WERI-Rb-1 (cell line): ENCODE measurements at regions not wholly inside any gene's neighbourhood (a gene's known extent, or its start where the extent isn't known, plus 50 kb on each side); places are given as distances from the start of the nearest gene placed in this dataset.

Experiments used
- DNase-seq: peaks from one replicate; pipeline ENCODE4 v3.0.0-alpha.2; 2020
- H3K27ac ChIP-seq: fragments of 250-450 bp; sonication (Bioruptor Pico); 2 replicates; pipeline ENCODE4 v1.5.1; 2020; ENCODE audit warnings: mild to moderate bottlenecking, moderate library complexity
- H3K27me3 ChIP-seq: fragments of 250-450 bp; sonication (Bioruptor Pico); 2 replicates; pipeline ENCODE4 v1.5.1; 2021; ENCODE audit warnings: mild to moderate bottlenecking, low read depth, moderate library complexity; ENCODE audit not compliant: insufficient read depth, severe bottlenecking
- H3K36me3 ChIP-seq: fragments of 250-450 bp; sonication (Bioruptor Pico); 2 replicates; pipeline ENCODE4 v1.5.1; 2020; ENCODE audit warnings: mild to moderate bottlenecking, moderate library complexity
- H3K4me3 ChIP-seq: 2 replicates; pipeline ENCODE4 v1.5.1; 2011; ENCODE audit warnings: low read depth, mild to moderate bottlenecking, control low read depth, low read length
- H3K9me3 ChIP-seq: fragments of 250-450 bp; sonication (Bioruptor Pico); 2 replicates; pipeline ENCODE4 v1.5.1; 2021; ENCODE audit warnings: mild to moderate bottlenecking, moderate library complexity; ENCODE audit not compliant: severe bottlenecking
- CTCF ChIP-seq: IDR thresholded peaks from 2 replicates; pipeline ENCODE4 v1.5.1; 2011; ENCODE audit warnings: low read depth, mild to moderate bottlenecking, control low read depth, inconsistent platforms, low read length

- TF ChIP-seq CTCF: no peak
- H3K27ac ChIP-seq: no peak overlapping the region
Measured at GRCh38 chr3:31164381-31164780, 269.9 kb upstream of the GADL1 start.

DNA sequence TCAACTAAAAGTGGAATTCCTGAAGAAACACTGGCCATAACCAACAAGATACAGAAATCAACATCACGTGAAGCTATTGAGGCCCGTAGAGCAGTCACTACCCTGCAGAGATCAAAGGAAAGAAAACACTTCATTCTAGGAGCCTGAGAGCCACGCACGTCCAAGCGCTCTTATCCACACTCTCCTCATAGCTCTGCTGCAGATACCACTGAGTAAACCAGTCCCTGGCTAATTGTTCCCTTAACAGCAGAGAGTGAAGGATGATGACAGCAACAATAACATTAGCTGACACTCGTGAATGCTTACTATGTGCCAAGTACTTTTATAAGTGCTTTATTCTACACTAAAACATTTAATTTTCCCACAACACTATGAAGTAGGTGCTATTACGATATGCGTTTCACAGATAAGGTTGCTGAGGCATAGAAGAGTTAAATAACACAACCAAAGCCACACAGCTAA, 271.0 kb upstream of the GADL1 start:
- no peak overlapping the region for H3K4me3 ChIP-seq
- no peak for DNase-seq
- no peak overlapping the region for H3K27ac ChIP-seq
- no peaks in the 10 kb centered on the region for H3K9me3 ChIP-seq
- no peaks in the 10 kb centered on the region for H3K36me3 ChIP-seq
- no peak for TF ChIP-seq CTCF
- H3K27me3 ChIP-seq: no peaks in the 10 kb centered on the region

More at GRCh38 chr3:31164381-31164780, 269.9 kb upstream of the GADL1 start:
- no peaks in the 10 kb centered on the region for H3K36me3 ChIP-seq
- no peaks in the 10 kb centered on the region for H3K27me3 ChIP-seq
- no peak overlapping the region for H3K4me3 ChIP-seq
- DNase-seq: no peak
- no peaks in the 10 kb centered on the region for H3K9me3 ChIP-seq

DNA sequence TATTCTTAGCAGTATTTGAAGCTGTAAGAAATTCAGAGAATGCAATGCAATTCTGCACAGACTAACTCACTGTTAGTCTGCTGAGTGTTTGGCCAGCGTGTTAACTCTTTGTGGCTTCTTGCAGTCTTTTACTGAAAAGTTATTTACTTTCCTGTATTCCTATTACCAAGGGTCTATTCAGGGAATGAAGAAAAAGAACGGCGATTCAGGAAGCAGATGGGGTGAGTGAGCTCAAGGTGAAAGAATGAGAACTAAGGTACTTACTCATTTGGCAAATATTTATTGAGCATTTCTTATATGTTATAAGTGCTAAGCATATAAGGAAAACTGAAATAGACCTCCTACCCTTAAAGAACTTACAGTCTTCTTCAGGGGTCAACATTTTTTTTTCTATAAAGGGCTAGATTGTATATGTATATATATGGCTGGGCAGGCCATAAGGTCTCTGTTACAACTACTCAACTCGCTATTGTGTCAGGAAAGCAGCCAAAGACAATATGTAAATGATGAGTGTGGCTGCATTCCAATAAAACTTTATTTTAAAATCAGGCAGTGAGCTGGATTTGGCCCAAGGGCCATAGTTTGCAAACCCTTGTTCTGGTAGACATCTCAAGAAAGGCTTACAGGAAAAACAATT, 271.9 kb upstream of the GADL1 start:
- Histone ChIP-seq H3K36me3 (no peaks in the 10 kb centered on the region), H3K27me3 (no peaks in the 10 kb centered on the region), H3K9me3 (no peaks in the 10 kb centered on the region), H3K27ac (no peak overlapping the region), H3K4me3 (no peak overlapping the region)
- DNase-seq: no peak
- no peak for TF ChIP-seq CTCF

DNA sequence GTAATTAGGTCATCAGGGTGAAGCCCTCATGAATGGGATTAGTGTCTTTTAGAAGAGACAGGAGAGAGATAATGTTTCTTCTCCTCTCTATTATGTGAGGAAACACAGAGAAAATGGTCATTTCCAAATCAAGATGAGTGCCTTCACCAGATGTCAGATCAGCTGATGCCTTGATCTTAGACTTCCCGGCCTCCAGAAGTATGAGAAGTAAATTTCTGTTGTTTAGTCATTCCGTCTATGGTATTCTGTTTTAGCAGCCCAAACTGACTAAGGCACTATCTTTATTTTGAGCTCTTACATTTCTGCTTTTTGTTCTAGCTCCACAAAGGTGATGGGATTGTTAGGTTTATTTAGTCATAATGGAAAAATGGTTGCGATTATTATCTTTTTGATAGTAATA, 273.2 kb upstream of the GADL1 start:
- H3K27ac ChIP-seq: no peak overlapping the region
- no peaks in the 10 kb centered on the region for H3K36me3 ChIP-seq
- no peaks in the 10 kb centered on the region for H3K27me3 ChIP-seq
- TF ChIP-seq CTCF: no peak
- H3K9me3 ChIP-seq: no peaks in the 10 kb centered on the region
- H3K4me3 ChIP-seq: no peak overlapping the region
- DNase-seq: no peak

DNA sequence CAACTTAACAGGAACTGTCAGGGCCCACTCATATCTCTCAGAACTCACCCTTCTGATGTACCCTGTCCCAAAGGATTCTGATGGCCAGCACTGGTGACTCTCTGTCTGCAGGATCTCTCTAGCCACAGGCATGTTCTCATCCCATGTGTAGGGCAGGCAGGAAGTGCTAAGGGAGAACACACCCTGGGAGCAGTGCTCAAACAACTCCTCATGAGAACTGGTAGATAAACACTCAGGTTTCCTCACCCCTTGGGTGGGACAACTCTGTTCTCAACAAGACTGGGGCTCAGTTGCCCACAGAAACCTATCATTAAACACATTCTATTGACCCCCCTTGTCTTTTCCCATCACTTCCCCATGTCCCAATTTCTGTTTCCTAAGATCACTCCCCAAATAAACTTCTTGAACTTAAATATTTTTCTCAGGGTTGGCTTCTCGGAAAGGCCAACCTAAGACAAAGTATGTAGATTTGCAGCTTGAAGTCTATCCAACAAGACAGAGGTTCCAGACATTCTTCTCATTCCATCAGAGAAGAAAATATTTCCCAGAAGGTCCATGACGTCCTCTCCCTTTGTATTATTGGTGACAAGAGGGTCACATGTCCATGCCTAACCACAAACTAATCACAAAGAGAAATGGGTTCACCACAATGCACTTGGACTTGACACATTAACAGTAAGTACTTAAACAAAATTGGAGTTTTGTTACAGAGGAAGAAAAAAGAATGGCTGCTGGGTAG, 276.6 kb upstream of the GADL1 start:
- Histone ChIP-seq H3K27ac (no peak overlapping the region), H3K36me3 (no peaks in the 10 kb centered on the region), H3K27me3 (no peaks in the 10 kb centered on the region), H3K4me3 (no peak overlapping the region), H3K9me3 (no peaks in the 10 kb centered on the region)
- DNase-seq: no peak
- no peak for TF ChIP-seq CTCF

DNA sequence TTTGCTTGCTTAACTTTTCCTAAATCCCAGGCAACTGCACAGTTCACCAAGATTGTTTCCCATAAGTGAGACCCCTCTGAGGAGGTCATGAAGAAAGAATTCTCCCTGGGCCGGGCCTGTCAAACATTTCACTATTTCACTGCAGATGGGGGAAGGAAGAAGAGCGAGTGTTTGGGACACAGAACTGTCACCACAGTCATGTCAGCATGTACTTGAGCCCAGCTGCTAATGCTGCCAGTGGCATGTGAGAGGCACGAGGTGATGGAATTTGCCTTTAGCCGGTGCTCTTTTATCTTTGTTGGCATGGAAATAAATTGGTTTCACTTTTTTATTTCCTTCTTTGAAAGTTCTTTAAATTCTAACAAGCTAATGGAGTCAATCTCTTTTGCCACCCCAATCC, 277.9 kb upstream of the GADL1 start:
- H3K4me3 ChIP-seq: no peak overlapping the region
- H3K27me3 ChIP-seq: no peaks in the 10 kb centered on the region
- no peak for TF ChIP-seq CTCF
- no peak for DNase-seq
- H3K9me3 ChIP-seq: no peaks in the 10 kb centered on the region
- no peak overlapping the region for H3K27ac ChIP-seq
- H3K36me3 ChIP-seq: no peaks in the 10 kb centered on the region
